Natural killer cell (primary cell): ENCODE measurements at regions not wholly inside any gene's neighbourhood (a gene's known extent, or its start where the extent isn't known, plus 50 kb on each side); places are given as distances from the start of the nearest gene placed in this dataset.

Experiments
- ATAC-seq, 3 donors: fragments of 150-1000 bp in 2 of 3; fragments of 200-7000 bp in 1 of 3; cut with Tn5 transposase; 1 replicate in 1 of 3; 2 replicates in 2 of 3; pipeline ENCODE4 v1.10.0; 2021; ENCODE audit warnings: mild to moderate bottlenecking in 2 of 3, moderate library complexity in 2 of 3
- DNase-seq, 2 donors: peaks; one replicate each; pipeline versions ENCODE4 v3.0.0 to v3.0.0-alpha.2; 2013 to 2021; ENCODE audit warnings: mixed read lengths in 1 of 2
- H3K27ac ChIP-seq: one replicate; pipeline ENCODE4 v1.5.1; 2013; ENCODE audit warnings: mild to moderate bottlenecking, low read length
- H3K27me3 ChIP-seq: one replicate; pipeline ENCODE4 v1.6.1; 2013; ENCODE audit warnings: low read length; ENCODE audit not compliant: control insufficient read depth, insufficient read depth
- H3K36me3 ChIP-seq: one replicate; pipeline ENCODE4 v1.6.1; 2013; ENCODE audit warnings: low read length; ENCODE audit not compliant: control insufficient read depth, insufficient read depth
- H3K4me1 ChIP-seq: one replicate; pipeline ENCODE4 v1.6.1; 2013; ENCODE audit warnings: low read length; ENCODE audit not compliant: control insufficient read depth, insufficient read depth
- H3K4me3 ChIP-seq: one replicate; pipeline ENCODE4 v1.5.1; 2013; ENCODE audit warnings: low read length
- H3K9me3 ChIP-seq: one replicate; pipeline ENCODE4 v1.6.1; 2013; ENCODE audit warnings: low read length; ENCODE audit not compliant: control insufficient read depth, insufficient read depth
- H3K27ac Mint-ChIP-seq, 2 donors: one replicate each; pipeline ENCODE4 v1.8.0; 2022; ENCODE audit warnings: mild to moderate bottlenecking in 2 of 2, mixed read lengths in 2 of 2, moderate library complexity in 1 of 2
- H3K27me3 Mint-ChIP-seq, 2 donors: one replicate each; pipeline ENCODE4 v1.8.0; 2022; ENCODE audit warnings: low read depth in 2 of 2, mixed read lengths in 2 of 2
- H3K36me3 Mint-ChIP-seq: one replicate; pipeline ENCODE4 v1.8.0; 2022; ENCODE audit warnings: mixed read lengths
- H3K4me1 Mint-ChIP-seq, 2 donors: one replicate each; pipeline ENCODE4 v1.8.0; 2022; ENCODE audit warnings: mixed read lengths in 2 of 2
- H3K4me3 Mint-ChIP-seq: one replicate; pipeline ENCODE4 v1.8.0; 2022; ENCODE audit warnings: mild to moderate bottlenecking, moderate library complexity, mixed read lengths
- H3K9me3 Mint-ChIP-seq, 2 donors: one replicate each; pipeline ENCODE4 v1.8.0; 2022; ENCODE audit warnings: mixed read lengths in 2 of 2
- CTCF ChIP-seq: fragments of 200-600 bp; IDR thresholded peaks from one replicate; pipeline ENCODE4 v1.8.0; 2022; ENCODE audit warnings: antibody characterized with exemption
- whole genome bisulfite sequencing: methylation state at CpG from one replicate; pipeline ENCODE4 v1.1.7; 2013; ENCODE audit warnings: missing lambda C conversion rate; ENCODE audit not compliant: insufficient coverage; 5-methylcytosine and 5-hydroxymethylcytosine counted together
- intact Hi-C: fragments of 100-400 bp; cut with micrococcal nuclease; formaldehyde crosslinking; loops from one replicate; pipeline ENCODE4 v1.14.2; 2022

DNA sequence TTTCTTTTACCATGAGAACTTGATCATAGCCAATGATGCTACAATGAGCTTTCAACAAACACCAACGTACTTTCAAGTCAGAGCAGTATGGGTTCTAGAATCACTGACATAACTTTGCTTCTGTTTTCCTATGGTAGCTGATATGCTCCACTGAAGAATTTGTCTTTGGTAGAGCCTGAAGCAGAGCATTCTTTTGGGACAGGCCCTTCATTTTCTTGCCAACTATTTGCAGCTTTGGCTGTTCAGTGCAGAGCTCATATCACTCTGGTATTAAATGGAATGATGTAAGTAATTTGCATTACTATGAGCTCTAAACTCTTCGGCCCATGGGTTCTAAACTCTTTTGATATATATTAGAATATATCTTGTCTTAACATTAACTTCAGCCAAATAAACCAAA, 51.8 kb upstream of the APC start:
- H3K4me3 Mint-ChIP-seq = no peak overlapping the region
- Histone ChIP-seq H3K27ac (no peak overlapping the region), H3K4me1 (no peaks in the 10 kb centered on the region), H3K9me3 (no peaks in the 10 kb centered on the region), H3K27me3 (no peaks in the 10 kb centered on the region), H3K4me3 (no peak overlapping the region), H3K36me3 (no peaks in the 10 kb centered on the region)
- ATAC-seq (no peak), DNase-seq (no peak)
- intact Hi-C loops = no loop called here
- H3K27ac Mint-ChIP-seq = no peak overlapping the region
- H3K4me1 Mint-ChIP-seq = peaks cover 0 to 5% of the 10 kb centered on the region in 2 donors
- no peak for TF ChIP-seq CTCF
- no peaks in the 10 kb centered on the region for H3K36me3 Mint-ChIP-seq
- no peaks in the 10 kb centered on the region for H3K9me3 Mint-ChIP-seq
- 73% methylated on average over 1 of the region's 2 CpGs for WGBS
- peaks cover 18 to 51% of the 10 kb centered on the region in 2 donors for H3K27me3 Mint-ChIP-seq

GRCh38 chr5:112686675-112687074, 51.0 kb upstream of the APC start:
- H3K27me3 Mint-ChIP-seq = peaks cover 19 to 58% of the 10 kb centered on the region in 2 donors
- Histone ChIP-seq H3K4me3 (no peak overlapping the region), H3K9me3 (no peaks in the 10 kb centered on the region), H3K27me3 (peaks cover under 1% of the 10 kb centered on the region), H3K4me1 (no peaks in the 10 kb centered on the region), H3K36me3 (no peaks in the 10 kb centered on the region), H3K27ac (no peak overlapping the region)
- H3K4me3 Mint-ChIP-seq = no peak overlapping the region
- 61% methylated on average over 2 of the region's 2 CpGs for WGBS
- intact Hi-C loops = no loop called here
- H3K27ac Mint-ChIP-seq = no peak overlapping the region
- H3K4me1 Mint-ChIP-seq = peaks cover 0 to 1% of the 10 kb centered on the region in 2 donors
- ATAC-seq (no peak), DNase-seq (no peak)
- H3K9me3 Mint-ChIP-seq = no peaks in the 10 kb centered on the region
- no peak for TF ChIP-seq CTCF
- H3K36me3 Mint-ChIP-seq = no peaks in the 10 kb centered on the region

GRCh38 chr5:112687306-112687705, 50.4 kb upstream of the APC start:
- Mint-ChIP-seq H3K27me3 (peaks cover 25 to 64% of the 10 kb centered on the region in 2 donors), H3K36me3 (no peaks in the 10 kb centered on the region), H3K4me1 (no peaks in the 10 kb centered on the region), H3K4me3 (no peak overlapping the region), H3K27ac (no peak overlapping the region), H3K9me3 (no peaks in the 10 kb centered on the region)
- H3K4me3 ChIP-seq = no peak overlapping the region
- DNase-seq = no peak
- TF ChIP-seq CTCF = no peak
- H3K27me3 ChIP-seq = peaks cover 2% of the 10 kb centered on the region
- H3K36me3 ChIP-seq = no peaks in the 10 kb centered on the region
- no peak for ATAC-seq
- H3K27ac ChIP-seq = no peak overlapping the region
- no peaks in the 10 kb centered on the region for H3K9me3 ChIP-seq
- intact Hi-C loops = no loop called here
- H3K4me1 ChIP-seq = no peaks in the 10 kb centered on the region
